GM12878 (cell line): ENCODE measurements at regions not wholly inside any gene's neighbourhood (a gene's known extent, or its start where the extent isn't known, plus 50 kb on each side); places are given as distances from the start of the nearest gene placed in this dataset.

Experiments
- NR2C1 ChIP-seq: fragments of 450-650 bp; IDR thresholded peaks from 2 replicates; pipeline ENCODE4 v1.6.1; 2017; ENCODE audit warnings: antibody characterized with exemption, mild to moderate bottlenecking, moderate library complexity
- POLR2AphosphoS2 ChIP-seq: IDR thresholded peaks from 2 replicates; pipeline ENCODE4 v1.6.1; 2011; ENCODE audit warnings: low read depth, mild to moderate bottlenecking, low read length, improper control_type of control experiment, moderate library complexity
- RCOR1 ChIP-seq: conservative IDR thresholded peaks from 2 replicates; pipeline ENCODE4 v1.6.1; 2012; ENCODE audit warnings: low read depth, low read length, improper control_type of control experiment
- YBX1 ChIP-seq: fragments of 450-650 bp; IDR thresholded peaks from 2 replicates; pipeline ENCODE4 v1.6.1; 2016; ENCODE audit warnings: antibody characterized with exemption
- ZBED1 ChIP-seq: IDR thresholded peaks from 2 replicates; pipeline ENCODE4 v1.6.1; 2016; ENCODE audit warnings: borderline replicate concordance
- ZNF217 ChIP-seq: fragments of 450-650 bp; IDR thresholded peaks from 2 replicates; pipeline ENCODE4 v1.6.1; 2017; ENCODE audit warnings: antibody characterized with exemption, mild to moderate bottlenecking
- TF ChIP-seq, protein P1 (sequence below): fragments of 450-650 bp; IDR thresholded peaks from 2 replicates; pipeline ENCODE4 v1.6.1; 2017; ENCODE audit warnings: antibody characterized with exemption, mild to moderate bottlenecking, moderate library complexity
- TF ChIP-seq, protein P2 (sequence below), 3 experiments: IDR thresholded peaks in 2 of 3; conservative IDR thresholded peaks in 1 of 3; 2 replicates each; pipeline ENCODE4 v1.5.1; 2011; ENCODE audit warnings: low read depth in 3 of 3, low read length in 3 of 3, mild to moderate bottlenecking in 3 of 3, control low read depth in 2 of 3, moderate library complexity in 2 of 3, inconsistent platforms in 1 of 3, mixed read lengths in 1 of 3; ENCODE audit not compliant: control insufficient read depth in 2 of 3, insufficient read depth in 1 of 3; ENCODE audit errors: extremely low read depth in 1 of 3

DNA sequence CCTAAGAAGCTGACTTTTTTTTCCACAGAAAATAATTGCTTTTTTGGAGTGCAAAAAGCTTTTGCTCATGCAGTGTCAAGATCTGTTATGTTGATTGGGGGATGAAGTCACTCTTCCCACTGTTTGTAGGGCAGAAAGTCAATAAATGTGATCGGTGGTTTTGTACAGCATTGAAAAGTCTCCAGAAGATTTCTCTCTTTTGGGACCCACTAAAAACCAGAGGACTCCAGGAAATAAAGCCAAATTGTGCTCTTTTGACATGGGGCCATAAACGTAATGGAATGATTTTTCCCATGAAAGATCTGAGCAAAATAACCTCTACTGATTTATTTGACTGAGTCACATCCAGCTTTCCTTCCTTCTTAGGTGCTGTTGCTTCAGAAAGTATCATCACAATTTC is 122.5 kb downstream of the SNAPC1 start (continued):
- TF ChIP-seq, protein P1, sequence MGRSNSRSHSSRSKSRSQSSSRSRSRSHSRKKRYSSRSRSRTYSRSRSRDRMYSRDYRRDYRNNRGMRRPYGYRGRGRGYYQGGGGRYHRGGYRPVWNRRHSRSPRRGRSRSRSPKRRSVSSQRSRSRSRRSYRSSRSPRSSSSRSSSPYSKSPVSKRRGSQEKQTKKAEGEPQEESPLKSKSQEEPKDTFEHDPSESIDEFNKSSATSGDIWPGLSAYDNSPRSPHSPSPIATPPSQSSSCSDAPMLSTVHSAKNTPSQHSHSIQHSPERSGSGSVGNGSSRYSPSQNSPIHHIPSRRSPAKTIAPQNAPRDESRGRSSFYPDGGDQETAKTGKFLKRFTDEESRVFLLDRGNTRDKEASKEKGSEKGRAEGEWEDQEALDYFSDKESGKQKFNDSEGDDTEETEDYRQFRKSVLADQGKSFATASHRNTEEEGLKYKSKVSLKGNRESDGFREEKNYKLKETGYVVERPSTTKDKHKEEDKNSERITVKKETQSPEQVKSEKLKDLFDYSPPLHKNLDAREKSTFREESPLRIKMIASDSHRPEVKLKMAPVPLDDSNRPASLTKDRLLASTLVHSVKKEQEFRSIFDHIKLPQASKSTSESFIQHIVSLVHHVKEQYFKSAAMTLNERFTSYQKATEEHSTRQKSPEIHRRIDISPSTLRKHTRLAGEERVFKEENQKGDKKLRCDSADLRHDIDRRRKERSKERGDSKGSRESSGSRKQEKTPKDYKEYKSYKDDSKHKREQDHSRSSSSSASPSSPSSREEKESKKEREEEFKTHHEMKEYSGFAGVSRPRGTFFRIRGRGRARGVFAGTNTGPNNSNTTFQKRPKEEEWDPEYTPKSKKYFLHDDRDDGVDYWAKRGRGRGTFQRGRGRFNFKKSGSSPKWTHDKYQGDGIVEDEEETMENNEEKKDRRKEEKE, result no peak
- no peak for TF ChIP-seq ZNF217
- TF ChIP-seq ZBED1, result no peak
- TF ChIP-seq, protein P2, sequence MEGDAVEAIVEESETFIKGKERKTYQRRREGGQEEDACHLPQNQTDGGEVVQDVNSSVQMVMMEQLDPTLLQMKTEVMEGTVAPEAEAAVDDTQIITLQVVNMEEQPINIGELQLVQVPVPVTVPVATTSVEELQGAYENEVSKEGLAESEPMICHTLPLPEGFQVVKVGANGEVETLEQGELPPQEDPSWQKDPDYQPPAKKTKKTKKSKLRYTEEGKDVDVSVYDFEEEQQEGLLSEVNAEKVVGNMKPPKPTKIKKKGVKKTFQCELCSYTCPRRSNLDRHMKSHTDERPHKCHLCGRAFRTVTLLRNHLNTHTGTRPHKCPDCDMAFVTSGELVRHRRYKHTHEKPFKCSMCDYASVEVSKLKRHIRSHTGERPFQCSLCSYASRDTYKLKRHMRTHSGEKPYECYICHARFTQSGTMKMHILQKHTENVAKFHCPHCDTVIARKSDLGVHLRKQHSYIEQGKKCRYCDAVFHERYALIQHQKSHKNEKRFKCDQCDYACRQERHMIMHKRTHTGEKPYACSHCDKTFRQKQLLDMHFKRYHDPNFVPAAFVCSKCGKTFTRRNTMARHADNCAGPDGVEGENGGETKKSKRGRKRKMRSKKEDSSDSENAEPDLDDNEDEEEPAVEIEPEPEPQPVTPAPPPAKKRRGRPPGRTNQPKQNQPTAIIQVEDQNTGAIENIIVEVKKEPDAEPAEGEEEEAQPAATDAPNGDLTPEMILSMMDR (IDR thresholded peaks at IDR 0.05 in 2 of 3, conservative IDR thresholded peaks at IDR 0.05 in 1 of 3; ENCODE audit: control insufficient read depth in 2 of 3, extremely low read depth in 1 of 3, insufficient read depth in 1 of 3, low read depth in 3 of 3, low read length in 3 of 3), result no peak
- TF ChIP-seq POLR2AphosphoS2, result no peak
- TF ChIP-seq YBX1, result no peak
- TF ChIP-seq NR2C1, result no peak
- TF ChIP-seq RCOR1, result no peak
